Epithelial cell of proximal tubule (primary cell): ENCODE measurements at regions not wholly inside any gene's neighbourhood (a gene's known extent, or its start where the extent isn't known, plus 50 kb on each side); places are given as distances from the start of the nearest gene placed in this dataset.

Source experiments
- DNase-seq: peaks from one replicate; pipeline ENCODE4 v3.0.0-alpha.2; 2011; ENCODE audit warnings: low read depth
- H3K4me3 ChIP-seq: 2 replicates; pipeline ENCODE4 v1.5.1; 2011; ENCODE audit warnings: low read depth, mild to moderate bottlenecking, low read length
- CTCF ChIP-seq: conservative IDR thresholded peaks from 2 replicates; pipeline ENCODE4 v1.5.1; 2012; ENCODE audit warnings: low read depth, mild to moderate bottlenecking, low read length

GRCh38 chr6:134850721-134851305 is 99.1 kb downstream of the ALDH8A1 start:
- no peak for DNase-seq
- TF ChIP-seq CTCF, result no peak
- no peak overlapping the region for H3K4me3 ChIP-seq

GRCh38 chr6:134849920-134850447 is 99.9 kb downstream of the ALDH8A1 start:
- TF ChIP-seq CTCF, result no peak
- no peak for DNase-seq
- H3K4me3 ChIP-seq, result no peak overlapping the region

DNA sequence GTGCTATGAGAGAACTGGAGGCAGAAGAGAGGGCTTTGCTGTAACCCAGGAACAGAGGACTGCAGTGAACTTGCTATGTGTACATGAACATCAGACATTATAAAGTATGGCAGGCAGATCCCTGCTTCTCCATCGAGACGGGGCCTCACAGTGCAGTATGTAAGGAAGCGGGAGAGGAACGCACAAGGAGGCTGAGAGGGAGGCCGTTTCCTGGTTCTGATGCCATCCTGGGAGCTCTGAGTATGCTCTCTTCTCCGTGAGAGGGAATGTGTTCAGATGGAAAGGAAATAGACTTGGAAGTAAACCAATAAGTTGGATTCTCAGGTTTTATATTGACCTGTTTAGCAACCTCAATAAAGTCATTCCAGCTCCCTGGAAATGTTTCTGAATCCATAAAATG is 101.8 kb downstream of the ALDH8A1 start:
- DNase-seq, result no peak
- no peak overlapping the region for H3K4me3 ChIP-seq
- TF ChIP-seq CTCF, result no peak

GRCh38 chr6:134846865-134847264 is 103.0 kb downstream of the ALDH8A1 start:
- DNase-seq, result no peak
- no peak for TF ChIP-seq CTCF
- no peak overlapping the region for H3K4me3 ChIP-seq

GRCh38 chr6:134846031-134846430 is 103.9 kb downstream of the ALDH8A1 start:
- TF ChIP-seq CTCF, result no peak
- no peak for DNase-seq
- H3K4me3 ChIP-seq, result no peak overlapping the region

DNA sequence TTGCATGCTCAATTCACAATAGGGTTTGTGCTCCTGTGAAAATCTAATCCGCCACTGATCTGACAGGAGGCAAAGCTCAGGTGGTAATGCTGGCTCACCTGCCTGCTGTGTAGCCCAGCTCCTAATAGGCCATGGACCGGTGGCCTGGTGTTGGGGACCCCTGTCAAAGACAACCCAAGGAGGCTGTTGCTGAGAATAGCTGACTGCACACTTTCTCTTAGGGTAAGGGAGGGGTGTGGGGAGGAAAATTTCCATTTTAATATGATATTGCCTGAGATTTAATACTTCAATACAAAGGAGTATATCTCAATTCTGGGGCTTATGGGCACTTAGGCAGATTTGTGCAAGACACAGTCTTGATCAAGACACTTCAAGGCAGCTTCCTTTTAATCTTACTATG is 105.8 kb downstream of the ALDH8A1 start:
- TF ChIP-seq CTCF, result no peak
- no peak overlapping the region for H3K4me3 ChIP-seq
- DNase-seq, result no peak
